IPS DF 6.9 (cell line): ENCODE measurements at regions not wholly inside any gene's neighbourhood (a gene's known extent, or its start where the extent isn't known, plus 50 kb on each side); places are given as distances from the start of the nearest gene placed in this dataset.

Experiments used
- DNase-seq: peaks from one replicate; pipeline ENCODE4 v3.0.0-alpha.2; 2013; ENCODE audit warnings: low read depth, low spot score
- H3K27ac ChIP-seq: one replicate; pipeline ENCODE4 v1.5.1; 2013; ENCODE audit warnings: low read length, control low read depth
- H3K27me3 ChIP-seq: 2 replicates; pipeline ENCODE4 v1.6.1; 2013; ENCODE audit warnings: mild to moderate bottlenecking, low read length; ENCODE audit not compliant: control insufficient read depth, insufficient read depth
- H3K36me3 ChIP-seq: 2 replicates; pipeline ENCODE4 v1.6.1; 2013; ENCODE audit warnings: low read length; ENCODE audit not compliant: control insufficient read depth, insufficient read depth
- H3K4me1 ChIP-seq: 2 replicates; pipeline ENCODE4 v1.6.1; 2013; ENCODE audit warnings: low read length; ENCODE audit not compliant: control insufficient read depth, insufficient read depth
- H3K4me3 ChIP-seq: 2 replicates; pipeline ENCODE4 v1.5.1; 2013; ENCODE audit warnings: mild to moderate bottlenecking, low read length
- H3K9me3 ChIP-seq: 2 replicates; pipeline ENCODE4 v1.6.1; 2013; ENCODE audit warnings: low read length, inconsistent platforms; ENCODE audit not compliant: control insufficient read depth, insufficient read depth
- WGBS: extraction: QIAGEN DNeasy Blood & Tissue Kit; methylation state at CpG from one replicate; pipeline ENCODE4 v1.1.7; 2013; ENCODE audit warnings: mixed read lengths, missing lambda C conversion rate; ENCODE audit not compliant: insufficient read length, insufficient coverage; 5-methylcytosine and 5-hydroxymethylcytosine counted together

DNA sequence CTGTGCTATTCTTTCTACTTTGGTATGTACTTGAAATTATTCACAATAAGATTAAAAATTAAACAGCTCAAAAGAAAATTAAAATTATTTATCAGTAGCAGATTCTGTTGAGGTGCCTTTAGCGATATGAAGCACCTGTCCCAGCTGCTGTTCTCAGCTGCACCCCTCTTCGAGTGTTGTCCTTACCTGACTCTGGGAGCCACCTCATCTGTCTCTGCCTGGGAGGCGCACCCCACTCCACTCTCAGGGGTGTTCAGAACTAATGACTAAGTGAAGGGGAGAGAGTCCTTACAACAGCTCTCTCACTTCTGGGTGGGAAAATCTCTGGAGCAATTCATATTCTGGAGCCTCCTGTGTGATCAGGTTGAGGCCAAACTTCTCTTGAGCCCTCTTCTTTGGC lies 745.7 kb downstream of the RFPL4B start:
- H3K36me3 ChIP-seq: no peaks in the 10 kb centered on the region
- no peaks in the 10 kb centered on the region for H3K27me3 ChIP-seq
- DNase-seq: no peak
- no CpG with 5 or more reads among the region's 3 CpGs for WGBS
- no peak overlapping the region for H3K27ac ChIP-seq
- no peaks in the 10 kb centered on the region for H3K4me1 ChIP-seq
- no peaks in the 10 kb centered on the region for H3K9me3 ChIP-seq
- no peak overlapping the region for H3K4me3 ChIP-seq

DNA sequence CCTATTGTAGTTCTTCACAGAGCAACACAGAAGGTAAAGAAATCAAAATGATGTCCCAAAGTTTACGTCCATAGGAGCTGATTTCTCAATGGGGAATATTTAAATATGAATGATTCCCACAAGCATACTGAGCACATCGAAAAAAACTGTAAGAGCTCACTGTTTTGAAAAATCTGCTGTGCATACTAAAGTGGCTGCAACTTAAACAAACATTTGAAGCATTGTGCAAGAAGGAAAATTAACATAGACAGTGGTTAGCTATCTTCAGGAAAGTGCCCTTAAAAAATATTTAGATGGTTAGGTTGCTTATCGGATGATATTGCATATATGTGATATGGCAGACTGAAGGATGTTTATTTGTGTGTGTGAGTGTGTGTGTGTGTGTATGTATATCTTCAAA lies 747.6 kb downstream of the RFPL4B start:
- no peak for DNase-seq
- Histone ChIP-seq H3K9me3 (no peaks in the 10 kb centered on the region), H3K27ac (no peak overlapping the region), H3K27me3 (no peaks in the 10 kb centered on the region), H3K36me3 (no peaks in the 10 kb centered on the region), H3K4me1 (no peaks in the 10 kb centered on the region), H3K4me3 (no peak overlapping the region)
- no CpG with 5 or more reads among the region's 3 CpGs for WGBS

DNA sequence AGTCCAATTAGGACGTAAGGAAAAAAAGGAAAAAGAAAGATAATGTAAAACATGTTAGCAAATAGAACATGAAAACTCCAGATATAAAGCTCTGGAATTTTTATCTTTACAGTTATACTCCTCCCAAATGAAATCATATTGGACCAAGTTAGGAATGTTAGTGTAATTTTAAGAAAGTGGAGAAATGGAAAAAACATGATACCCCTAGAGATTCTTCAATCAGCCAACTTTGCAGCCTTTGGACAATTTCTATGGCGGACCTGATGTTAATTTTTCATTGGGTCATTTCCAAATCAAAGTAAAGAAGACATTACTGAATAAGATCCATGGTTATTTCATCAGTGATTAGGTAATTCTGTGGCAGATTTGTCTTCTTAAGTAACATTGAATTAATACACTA lies 748.7 kb downstream of the RFPL4B start:
- H3K36me3 ChIP-seq: no peaks in the 10 kb centered on the region
- no peak for DNase-seq
- H3K4me3 ChIP-seq: no peak overlapping the region
- no peaks in the 10 kb centered on the region for H3K9me3 ChIP-seq
- no CpG with 5 or more reads among the region's 2 CpGs for WGBS
- H3K27ac ChIP-seq: no peak overlapping the region
- no peaks in the 10 kb centered on the region for H3K4me1 ChIP-seq
- H3K27me3 ChIP-seq: no peaks in the 10 kb centered on the region

DNA sequence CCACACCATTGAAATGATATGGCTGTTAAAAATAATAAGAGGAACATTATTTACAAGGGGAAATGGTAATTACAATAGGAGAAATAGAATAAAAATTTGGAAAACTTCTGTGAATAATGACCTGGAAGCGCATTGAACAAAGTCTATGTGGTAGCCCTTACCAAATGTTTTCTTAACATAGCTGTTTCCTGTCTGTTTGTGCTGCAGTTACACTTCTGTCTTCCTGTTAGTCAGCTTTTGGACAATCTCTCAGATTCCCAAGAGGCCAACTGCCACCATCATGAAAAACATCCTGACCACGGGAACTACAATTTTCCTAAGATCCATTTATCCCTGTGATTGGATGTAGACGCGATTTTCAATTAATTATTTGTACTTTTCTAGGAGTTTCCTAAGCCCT lies 754.4 kb upstream of the MARCKS start:
- no CpG with 5 or more reads among the region's 4 CpGs for WGBS
- Histone ChIP-seq H3K27ac (no peak overlapping the region), H3K9me3 (no peaks in the 10 kb centered on the region), H3K4me1 (no peaks in the 10 kb centered on the region), H3K36me3 (no peaks in the 10 kb centered on the region), H3K27me3 (no peaks in the 10 kb centered on the region), H3K4me3 (no peak overlapping the region)
- DNase-seq: no peak

DNA sequence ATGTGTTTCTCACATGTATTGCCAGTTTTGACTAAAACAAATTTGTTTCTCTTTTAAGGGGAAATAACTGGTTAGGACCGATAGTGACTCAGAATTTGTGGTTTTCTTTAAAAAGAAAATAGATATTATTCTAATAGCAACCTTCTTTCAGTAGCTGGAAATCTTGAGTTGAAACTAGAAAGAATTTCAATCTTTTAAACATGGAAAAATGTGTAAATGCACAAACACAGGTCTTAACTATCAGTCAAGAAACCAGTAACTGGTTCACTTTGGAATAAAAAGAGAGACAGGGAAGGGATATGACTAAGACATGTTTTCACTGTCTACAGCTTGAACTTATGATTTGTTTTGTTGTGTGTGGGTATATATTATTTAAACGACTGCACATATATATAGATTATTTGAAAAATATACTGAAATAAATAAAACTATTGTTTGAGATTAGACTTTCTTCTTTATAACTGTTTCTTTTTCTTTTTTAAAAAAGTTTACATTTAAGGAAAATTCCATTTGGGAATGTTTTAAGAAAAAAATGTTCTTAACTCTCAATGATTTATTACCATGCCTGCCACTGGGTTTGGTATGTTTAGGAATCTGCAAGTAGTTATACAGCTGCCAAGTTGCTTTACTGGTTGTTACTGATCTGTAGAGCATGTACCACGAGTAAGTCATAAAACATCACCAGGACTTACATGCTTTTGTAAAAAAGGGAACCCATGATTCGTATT lies 753.3 kb upstream of the MARCKS start:
- H3K27ac ChIP-seq: no peak overlapping the region
- no peak for DNase-seq

DNA sequence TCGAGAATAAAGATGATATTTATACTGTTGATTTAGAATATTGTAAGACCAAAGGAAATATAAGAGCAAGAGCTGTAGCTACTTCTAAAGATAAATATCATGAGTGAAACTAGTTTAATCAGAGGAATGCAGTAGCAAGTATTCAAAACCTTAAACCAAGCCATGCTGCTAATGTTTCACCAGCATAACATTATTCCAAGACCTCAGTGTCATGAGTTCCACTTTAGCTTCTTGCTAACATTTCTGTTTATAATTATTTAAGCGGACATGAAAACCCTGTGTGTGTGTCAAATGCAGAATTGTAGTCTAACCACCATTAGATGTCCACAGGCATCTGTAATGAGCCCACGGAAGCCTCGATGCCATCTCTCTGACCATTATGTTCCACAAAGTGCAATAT lies 752.6 kb upstream of the MARCKS start:
- DNase-seq: no peak
- no peak overlapping the region for H3K4me3 ChIP-seq
- no peaks in the 10 kb centered on the region for H3K4me1 ChIP-seq
- H3K36me3 ChIP-seq: no peaks in the 10 kb centered on the region
- no peaks in the 10 kb centered on the region for H3K9me3 ChIP-seq
- no peak overlapping the region for H3K27ac ChIP-seq
- 100% methylated on average over 1 of the region's 4 CpGs for WGBS
- H3K27me3 ChIP-seq: no peaks in the 10 kb centered on the region

More for the DNA sequence above, 753.3 kb upstream of the MARCKS start:
- no peaks in the 10 kb centered on the region for H3K27me3 ChIP-seq
- no CpG with 5 or more reads among the region's 4 CpGs for WGBS
- H3K9me3 ChIP-seq: no peaks in the 10 kb centered on the region
- no peaks in the 10 kb centered on the region for H3K4me1 ChIP-seq
- no peak overlapping the region for H3K4me3 ChIP-seq
- no peaks in the 10 kb centered on the region for H3K36me3 ChIP-seq

DNA sequence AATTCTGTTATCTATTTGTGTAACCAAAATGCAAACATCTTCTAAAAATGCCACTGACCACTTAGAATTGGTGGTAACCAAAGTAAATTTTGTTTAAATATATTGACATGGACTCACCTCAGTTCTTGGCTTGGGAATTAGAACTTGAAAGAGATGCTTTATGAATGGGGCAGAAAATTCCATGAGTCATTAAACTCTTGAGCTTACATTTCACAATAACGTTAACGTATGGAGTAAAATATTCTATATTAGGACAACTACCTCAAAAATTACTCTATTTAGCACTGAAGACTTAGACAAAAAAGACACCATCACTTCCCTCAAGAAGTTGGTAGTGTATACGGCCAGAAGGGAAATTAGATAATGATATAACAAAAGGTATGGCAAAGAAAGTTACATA lies 752.2 kb upstream of the MARCKS start:
- Histone ChIP-seq H3K27me3 (no peaks in the 10 kb centered on the region), H3K9me3 (no peaks in the 10 kb centered on the region), H3K4me1 (no peaks in the 10 kb centered on the region), H3K27ac (no peak overlapping the region), H3K36me3 (no peaks in the 10 kb centered on the region), H3K4me3 (no peak overlapping the region)
- WGBS: no CpG with 5 or more reads among the region's 3 CpGs
- DNase-seq: no peak

DNA sequence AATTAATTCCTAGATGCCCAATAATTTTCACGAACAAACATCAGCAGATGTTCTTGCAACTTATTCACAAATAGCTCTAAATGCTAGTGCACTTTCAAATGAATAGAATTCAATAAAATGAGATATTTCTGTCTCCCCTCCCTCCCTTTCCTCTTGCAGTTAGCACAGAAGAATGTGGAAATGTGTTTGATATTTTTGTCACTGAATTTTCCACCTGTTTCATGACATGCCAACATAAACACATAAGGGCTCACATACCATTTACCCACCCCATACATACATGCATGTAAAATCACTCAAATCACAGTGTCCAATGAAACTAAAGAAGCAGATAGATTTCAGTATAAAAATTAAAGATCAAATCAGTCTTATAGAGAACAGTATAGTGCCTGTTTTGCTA lies 746.9 kb upstream of the MARCKS start:
- no peaks in the 10 kb centered on the region for H3K27me3 ChIP-seq
- H3K27ac ChIP-seq: no peak overlapping the region

DNA sequence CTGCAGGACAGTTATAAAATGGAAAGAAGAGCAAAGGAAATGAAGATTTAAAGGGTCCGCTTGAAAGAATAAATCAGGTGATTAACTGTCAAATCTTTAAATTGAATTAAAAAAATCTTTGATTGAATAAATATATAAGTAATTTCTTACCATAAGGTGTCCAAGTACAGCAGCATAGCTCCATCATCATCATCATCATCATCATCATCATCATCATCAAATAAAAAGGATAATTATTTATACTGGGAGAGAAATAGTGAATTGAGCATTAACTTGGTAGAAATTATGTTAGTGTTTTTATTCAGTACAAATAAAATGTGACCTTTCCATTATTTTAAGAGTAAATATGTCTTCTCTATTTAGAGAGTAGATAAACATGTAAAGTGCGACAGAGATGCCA lies 745.6 kb upstream of the MARCKS start:
- no peaks in the 10 kb centered on the region for H3K4me1 ChIP-seq
- no CpG with 5 or more reads among the region's 2 CpGs for WGBS
- no peak overlapping the region for H3K27ac ChIP-seq
- H3K27me3 ChIP-seq: no peaks in the 10 kb centered on the region
- no peaks in the 10 kb centered on the region; the same call in 1 of the 2 replicates for H3K9me3 ChIP-seq
- no peak for DNase-seq
- H3K4me3 ChIP-seq: no peak overlapping the region
- H3K36me3 ChIP-seq: no peaks in the 10 kb centered on the region

More for the DNA sequence above, 746.9 kb upstream of the MARCKS start:
- no CpG with 5 or more reads among the region's 1 CpG for WGBS
- no peaks in the 10 kb centered on the region for H3K4me1 ChIP-seq
- DNase-seq: no peak
- H3K4me3 ChIP-seq: no peak overlapping the region
- H3K36me3 ChIP-seq: no peaks in the 10 kb centered on the region
- H3K9me3 ChIP-seq: no peaks in the 10 kb centered on the region; the same call in 1 of the 2 replicates

DNA sequence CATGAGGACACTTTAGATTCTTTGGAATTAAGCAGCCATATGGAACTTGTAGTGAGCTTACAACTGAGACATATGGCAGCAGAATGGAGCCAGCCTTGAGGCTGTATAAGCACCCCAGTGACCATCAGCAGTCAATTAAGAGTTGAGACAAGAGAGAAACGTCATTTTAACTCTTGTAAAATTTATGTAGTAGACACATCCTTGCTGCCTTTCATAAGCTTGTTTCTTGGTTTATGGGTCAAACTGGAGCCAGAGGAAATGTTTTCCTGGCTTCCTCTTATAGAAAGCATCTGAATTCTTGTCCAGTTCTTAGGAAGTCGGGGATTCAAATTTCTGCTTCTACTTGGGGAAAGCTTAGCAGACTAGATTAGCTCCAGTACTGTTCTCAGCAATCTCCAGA lies 745.1 kb upstream of the MARCKS start:
- DNase-seq: no peak
- Histone ChIP-seq H3K9me3 (no peaks in the 10 kb centered on the region; the same call in 1 of the 2 replicates), H3K36me3 (no peaks in the 10 kb centered on the region), H3K4me3 (no peak overlapping the region), H3K4me1 (no peaks in the 10 kb centered on the region), H3K27me3 (no peaks in the 10 kb centered on the region), H3K27ac (no peak overlapping the region)
- WGBS: no CpG with 5 or more reads among the region's 2 CpGs

DNA sequence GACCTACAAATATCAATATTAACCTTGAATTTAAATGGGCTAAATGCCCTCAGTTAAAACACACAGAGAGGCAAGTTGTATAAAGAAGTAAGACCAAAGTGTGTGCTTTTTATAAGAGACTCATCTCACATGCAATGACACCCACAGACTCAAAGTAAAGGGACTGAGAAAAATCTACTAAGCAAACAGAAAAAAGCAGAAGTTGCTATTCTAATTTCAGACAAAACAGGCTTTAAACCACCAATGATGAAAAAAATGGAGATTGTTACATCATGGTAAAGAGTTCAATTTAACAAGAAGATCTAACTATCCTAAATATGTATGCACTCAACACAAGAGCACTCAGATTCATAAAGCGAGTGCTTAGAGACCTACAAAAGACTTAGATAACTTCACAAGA lies 741.9 kb upstream of the MARCKS start:
- Histone ChIP-seq H3K4me1 (no peaks in the 10 kb centered on the region), H3K36me3 (no peaks in the 10 kb centered on the region), H3K4me3 (no peak overlapping the region), H3K27me3 (no peaks in the 10 kb centered on the region), H3K9me3 (no peaks in the 10 kb centered on the region; the same call in 1 of the 2 replicates), H3K27ac (no peak overlapping the region)
- WGBS: no CpG with 5 or more reads among the region's 1 CpG
- DNase-seq: no peak
